HG03045 (cell line): ENCODE measurements at regions not wholly inside any gene's neighbourhood (a gene's known extent, or its start where the extent isn't known, plus 50 kb on each side); places are given as distances from the start of the nearest gene placed in this dataset.
"Not testable (repeated sequence)": the region's sequence is repeated elsewhere in the genome, so short reads cannot be mapped to it uniquely, and the experiment has no call there.

Experiments used
- ATAC-seq: cut with Tn5 transposase; IDR thresholded peaks from one replicate; pipeline ENCODE4 v1.9.1; 2021; ENCODE audit warnings: mild to moderate bottlenecking, moderate library complexity; ENCODE audit not compliant: unreplicated experiment

- ATAC-seq = no peak
Observed at GRCh38 chr21:27570306-27570868, 603.5 kb upstream of the ADAMTS5 start.

DNA sequence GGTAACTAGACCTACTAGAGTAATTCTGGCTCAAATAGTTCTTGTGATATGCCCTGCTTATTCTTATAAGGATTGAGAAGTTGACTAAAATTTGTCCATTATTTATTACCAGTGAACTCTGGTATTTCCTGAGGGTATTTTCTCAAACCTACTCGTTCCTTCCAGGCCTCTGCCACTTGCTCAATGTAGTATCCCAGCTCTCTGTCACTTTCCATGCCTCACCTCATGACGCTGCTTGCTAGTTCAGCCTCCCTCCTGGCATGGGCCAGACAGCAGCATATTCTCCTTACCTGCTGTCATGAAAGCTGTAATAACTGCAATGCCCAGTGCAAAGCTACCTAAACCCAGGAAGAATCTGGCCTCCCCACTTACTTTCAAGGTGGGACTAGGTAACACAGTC, 602.9 kb upstream of the ADAMTS5 start:
- no peak for ATAC-seq

GRCh38 chr21:27569091-27569490, 602.2 kb upstream of the ADAMTS5 start:
- no peak for ATAC-seq

GRCh38 chr21:27567381-27567780, 600.5 kb upstream of the ADAMTS5 start:
- ATAC-seq = no peak

- no peak for ATAC-seq
Observed at GRCh38 chr21:27566521-27566920, 599.6 kb upstream of the ADAMTS5 start.

- no peak for ATAC-seq
Observed at GRCh38 chr21:27565364-27565763, 598.5 kb upstream of the ADAMTS5 start.

GRCh38 chr21:27564684-27565301, 597.9 kb upstream of the ADAMTS5 start:
- ATAC-seq = no peak

DNA sequence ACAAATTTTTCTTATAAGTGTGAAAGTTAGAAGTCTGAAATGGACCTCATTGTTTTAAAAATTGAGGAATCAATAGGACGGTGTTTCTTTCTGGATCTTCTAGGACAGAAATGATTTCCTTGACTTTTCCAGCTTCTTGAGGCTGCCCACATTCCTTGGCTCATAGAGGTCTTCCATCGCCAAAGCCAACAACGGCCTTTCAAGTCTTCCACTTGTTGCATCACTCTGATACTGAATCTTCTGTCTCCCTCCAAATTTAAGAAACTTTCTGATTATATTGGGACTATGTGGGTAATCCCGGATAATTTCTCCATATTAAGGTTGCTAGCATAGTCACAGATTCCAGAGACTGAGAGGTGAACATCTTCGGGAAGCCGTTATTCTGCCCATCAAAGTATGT, 595.4 kb upstream of the ADAMTS5 start:
- ATAC-seq = no peak

GRCh38 chr21:27561116-27561515, 594.2 kb upstream of the ADAMTS5 start:
- ATAC-seq = no peak

DNA sequence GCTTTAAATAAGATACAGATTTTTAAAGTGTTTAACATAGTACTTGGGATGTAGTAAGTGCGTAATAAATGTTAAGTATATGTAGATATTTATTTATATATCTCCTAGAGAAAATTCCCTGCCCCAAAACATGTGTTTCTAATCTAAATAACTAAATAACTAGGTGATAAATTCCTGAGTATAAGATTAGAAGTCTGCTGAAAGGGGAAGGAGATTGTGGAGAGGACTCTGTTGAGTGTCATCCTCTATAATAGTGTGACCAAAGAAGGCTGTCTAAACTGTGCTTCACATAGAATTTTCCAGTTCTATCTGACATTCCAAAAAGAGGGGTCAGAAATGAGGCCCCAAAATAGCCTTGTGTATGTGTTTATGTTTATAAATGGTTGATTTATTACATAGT, 590.5 kb upstream of the ADAMTS5 start:
- ATAC-seq = no peak

DNA sequence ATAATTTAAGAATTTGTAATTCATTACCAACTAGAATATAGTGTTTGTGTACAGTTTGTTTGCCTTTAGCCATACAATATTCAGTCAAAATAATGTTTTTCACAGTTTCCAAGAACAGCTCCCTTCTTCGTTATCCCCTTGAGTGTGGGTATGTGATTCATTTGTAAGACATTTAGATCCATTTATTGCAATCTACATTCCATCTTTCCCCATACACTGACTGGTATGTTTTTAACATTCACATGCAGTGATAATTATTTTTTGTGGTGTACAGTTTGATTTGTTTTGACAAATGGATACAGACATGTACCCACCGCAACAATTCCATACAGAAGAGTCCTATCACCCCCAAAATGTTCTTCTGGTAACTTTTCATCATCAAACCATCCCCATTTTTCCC, 589.1 kb upstream of the ADAMTS5 start:
- ATAC-seq = no peak

DNA sequence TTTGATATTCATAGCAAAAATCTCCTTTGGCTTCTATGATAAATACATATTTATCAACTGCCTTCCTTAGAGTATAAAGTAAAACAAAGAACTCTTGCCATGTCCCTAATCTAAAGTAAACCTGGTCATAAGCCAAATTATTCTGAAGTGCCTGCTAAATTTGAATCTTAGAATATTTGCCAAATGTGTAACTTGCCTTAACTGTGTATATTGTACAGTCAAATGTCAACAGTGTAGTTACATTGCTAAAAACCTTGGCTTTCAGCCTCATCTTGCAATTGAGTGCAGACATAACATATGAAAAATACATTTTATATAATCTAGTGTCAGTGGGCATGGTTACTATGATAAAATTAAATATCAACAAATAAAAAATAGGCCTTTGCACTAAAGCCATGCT, 583.4 kb upstream of the ADAMTS5 start:
- ATAC-seq = no peak

DNA sequence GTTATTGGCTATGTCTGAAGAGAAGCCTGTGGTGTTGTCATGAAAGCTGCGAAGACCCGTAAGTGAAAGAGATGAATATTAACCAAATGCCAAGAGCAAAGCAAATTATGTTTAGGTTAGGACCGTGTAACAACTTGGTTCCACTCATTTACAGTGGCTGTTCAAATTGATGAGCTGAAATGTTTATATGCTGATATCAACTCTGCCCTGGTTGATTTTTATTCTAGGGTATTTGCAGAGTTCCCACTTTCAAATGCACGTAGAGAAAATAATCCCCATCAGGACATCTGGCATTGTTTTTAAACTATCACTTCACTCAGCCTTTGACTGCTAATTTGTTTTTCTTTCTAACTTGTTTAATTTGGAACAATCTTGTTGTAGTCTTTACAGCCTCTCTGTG, 581.6 kb upstream of the ADAMTS5 start:
- ATAC-seq = no peak

DNA sequence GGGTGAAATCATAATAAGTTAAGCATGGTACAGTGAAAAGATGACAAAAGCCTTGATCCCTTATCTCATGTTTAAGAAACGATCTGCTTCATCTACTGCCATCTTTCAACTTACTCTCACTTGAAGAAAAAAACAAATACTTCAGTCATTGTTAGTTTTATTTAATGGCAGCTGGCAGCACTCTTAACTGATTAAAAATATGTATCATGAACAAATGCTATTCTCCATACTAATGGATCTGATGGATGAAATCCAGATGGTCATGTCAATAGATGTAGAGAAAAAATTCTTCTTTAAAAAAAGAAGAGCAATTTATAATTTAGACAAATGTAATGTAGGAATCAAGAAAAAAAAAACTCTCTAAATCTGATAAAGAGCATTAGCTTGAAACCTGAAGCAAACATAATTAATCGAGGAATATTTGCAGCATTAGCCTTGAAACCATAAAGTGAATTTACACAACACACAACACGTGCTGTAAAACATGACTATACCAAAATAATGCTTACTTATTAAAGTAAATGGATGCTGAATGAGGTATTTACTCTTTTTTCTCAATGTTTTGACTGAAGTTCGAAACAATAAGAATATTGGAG, 579.0 kb upstream of the ADAMTS5 start:
- ATAC-seq = no peak

- ATAC-seq = not testable (repeated sequence)
Observed at GRCh38 chr21:27542126-27542525, 575.2 kb upstream of the ADAMTS5 start.

- no peak for ATAC-seq
Observed at GRCh38 chr21:27536319-27536718, 569.4 kb upstream of the ADAMTS5 start.

DNA sequence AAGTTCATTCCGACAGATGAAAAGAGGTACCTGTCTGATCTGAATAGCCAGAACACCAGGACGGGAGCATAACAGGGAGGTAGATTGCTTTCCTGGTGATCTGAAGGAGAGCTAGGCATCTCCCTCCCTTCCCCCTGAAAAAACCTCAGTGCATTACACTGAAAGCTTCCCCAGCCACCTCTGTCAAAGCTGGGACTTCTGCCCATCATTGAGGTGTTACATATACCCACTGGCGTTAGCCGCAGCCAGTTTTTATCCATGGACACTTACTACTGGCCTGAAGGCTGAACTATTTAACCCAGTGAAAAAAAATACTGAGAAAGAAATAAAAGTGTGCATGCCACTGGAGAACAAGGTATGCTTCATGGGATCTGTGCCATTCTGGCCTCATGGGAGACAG, 568.3 kb upstream of the ADAMTS5 start:
- ATAC-seq = no peak

GRCh38 chr21:27534206-27534605, 567.3 kb upstream of the ADAMTS5 start:
- ATAC-seq = no peak

GRCh38 chr21:27532076-27532475, 565.2 kb upstream of the ADAMTS5 start:
- no peak for ATAC-seq

GRCh38 chr21:27528697-27529096, 561.8 kb upstream of the ADAMTS5 start:
- no peak for ATAC-seq

DNA sequence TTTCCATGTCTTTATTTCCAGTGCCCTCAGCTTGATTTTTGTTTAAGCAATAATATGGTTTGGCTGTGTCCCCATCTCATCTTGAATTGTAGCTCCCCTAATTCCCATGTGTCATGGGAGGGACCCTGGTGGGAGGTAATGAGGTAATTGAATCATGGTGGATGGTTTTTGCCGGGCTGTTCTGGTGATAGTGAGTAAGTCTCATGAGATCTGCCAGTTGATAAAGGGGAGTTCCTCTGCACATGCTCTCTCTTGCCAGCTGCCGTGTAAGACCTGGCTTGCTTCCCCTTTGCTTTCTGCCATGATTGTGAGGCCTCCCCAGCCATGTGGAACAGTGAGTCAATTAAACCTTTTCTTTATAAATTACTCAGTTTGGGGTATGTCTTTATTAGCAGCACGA, 559.6 kb upstream of the ADAMTS5 start:
- no peak for ATAC-seq

GRCh38 chr21:27525780-27526179, 558.9 kb upstream of the ADAMTS5 start:
- no peak for ATAC-seq

DNA sequence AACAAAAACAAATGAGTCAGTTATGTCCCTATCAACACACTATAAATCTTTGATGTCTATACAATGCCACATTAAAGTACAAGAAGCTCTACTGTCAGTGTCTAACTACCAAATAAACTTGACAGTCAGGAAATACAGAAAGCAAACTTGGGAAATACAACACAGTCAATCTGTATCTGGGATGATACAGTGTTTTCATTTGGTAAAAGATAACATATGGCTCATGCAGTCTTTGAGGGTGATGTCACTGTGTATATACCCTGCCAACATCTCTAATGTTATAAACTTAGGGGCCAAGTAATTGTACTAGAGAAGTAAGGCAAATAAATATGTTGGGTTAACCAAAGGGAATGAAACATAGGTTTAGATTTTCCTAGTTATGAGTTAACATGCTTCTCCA, 552.5 kb upstream of the ADAMTS5 start:
- no peak for ATAC-seq
